ENCODE measurements at regions not wholly inside any gene's neighbourhood (a gene's known extent, or its start where the extent isn't known, plus 50 kb on each side); places are given as distances from the start of the nearest gene placed in this dataset.

DNA sequence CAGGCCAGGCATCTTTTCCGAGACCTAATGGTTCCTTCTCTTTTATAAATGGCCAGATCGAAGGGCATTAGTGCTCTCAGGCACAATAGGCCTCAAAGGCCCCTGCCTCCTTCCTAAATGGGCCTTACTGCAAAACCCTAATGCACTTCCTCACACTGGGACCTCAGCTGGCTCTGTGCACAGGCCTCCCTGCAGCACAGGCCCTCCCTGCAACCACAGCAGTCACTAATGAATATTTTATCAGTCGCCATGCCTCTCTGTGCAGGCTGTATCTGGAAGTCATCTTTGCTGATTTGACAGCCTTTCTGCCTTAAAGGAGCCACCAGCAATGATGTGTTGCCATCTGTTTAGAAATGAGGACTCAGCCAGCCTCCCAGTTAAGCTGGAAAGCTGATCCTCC, 54.9 kb upstream of the SDK1 start:
- H3K36me3 Mint-ChIP-seq (ENCODE audit: unreplicated experiment) = no peaks in the 10 kb centered on the region
- no peak for DNase-seq (ENCODE audit: extremely low spot score, unreplicated experiment)
- TF ChIP-seq, protein P1, sequence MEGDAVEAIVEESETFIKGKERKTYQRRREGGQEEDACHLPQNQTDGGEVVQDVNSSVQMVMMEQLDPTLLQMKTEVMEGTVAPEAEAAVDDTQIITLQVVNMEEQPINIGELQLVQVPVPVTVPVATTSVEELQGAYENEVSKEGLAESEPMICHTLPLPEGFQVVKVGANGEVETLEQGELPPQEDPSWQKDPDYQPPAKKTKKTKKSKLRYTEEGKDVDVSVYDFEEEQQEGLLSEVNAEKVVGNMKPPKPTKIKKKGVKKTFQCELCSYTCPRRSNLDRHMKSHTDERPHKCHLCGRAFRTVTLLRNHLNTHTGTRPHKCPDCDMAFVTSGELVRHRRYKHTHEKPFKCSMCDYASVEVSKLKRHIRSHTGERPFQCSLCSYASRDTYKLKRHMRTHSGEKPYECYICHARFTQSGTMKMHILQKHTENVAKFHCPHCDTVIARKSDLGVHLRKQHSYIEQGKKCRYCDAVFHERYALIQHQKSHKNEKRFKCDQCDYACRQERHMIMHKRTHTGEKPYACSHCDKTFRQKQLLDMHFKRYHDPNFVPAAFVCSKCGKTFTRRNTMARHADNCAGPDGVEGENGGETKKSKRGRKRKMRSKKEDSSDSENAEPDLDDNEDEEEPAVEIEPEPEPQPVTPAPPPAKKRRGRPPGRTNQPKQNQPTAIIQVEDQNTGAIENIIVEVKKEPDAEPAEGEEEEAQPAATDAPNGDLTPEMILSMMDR (IDR thresholded peaks at IDR 0.05) = no peak
- peaks cover 4% of the 10 kb centered on the region for H3K27me3 Mint-ChIP-seq (ENCODE audit: unreplicated experiment)
- no peak overlapping the region for H3K4me3 Mint-ChIP-seq (ENCODE audit: unreplicated experiment)
- H3K27ac Mint-ChIP-seq (ENCODE audit: unreplicated experiment) = no peak overlapping the region
- H3K4me1 Mint-ChIP-seq (ENCODE audit: unreplicated experiment) = peaks cover 18% of the 10 kb centered on the region
- H3K9me3 Mint-ChIP-seq (ENCODE audit: unreplicated experiment) = peaks cover 10% of the 10 kb centered on the region

DNA sequence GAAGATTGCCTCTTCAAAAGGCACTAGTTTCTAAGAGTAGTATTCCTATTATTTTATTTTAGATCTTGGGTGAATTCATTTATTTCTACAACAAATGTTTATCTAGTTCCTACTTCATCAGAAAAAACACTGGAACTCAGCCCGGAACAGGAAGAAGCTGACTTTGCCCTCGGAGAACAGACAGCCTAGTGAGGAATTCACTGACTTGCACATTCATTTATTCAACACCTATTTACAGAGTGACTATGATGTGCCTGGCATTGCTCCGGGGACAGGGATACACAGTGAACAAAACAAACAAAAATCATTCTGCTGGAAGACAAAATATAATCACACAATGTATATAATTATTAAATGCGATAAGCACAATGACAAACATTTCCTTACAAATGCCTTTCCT, 54.4 kb upstream of the SDK1 start:
- Mint-ChIP-seq H3K27me3 (ENCODE audit: unreplicated experiment) (peaks cover 6% of the 10 kb centered on the region), H3K27ac (ENCODE audit: unreplicated experiment) (no peak overlapping the region), H3K4me3 (ENCODE audit: unreplicated experiment) (no peak overlapping the region), H3K4me1 (ENCODE audit: unreplicated experiment) (peaks cover 18% of the 10 kb centered on the region), H3K9me3 (ENCODE audit: unreplicated experiment) (peaks cover 10% of the 10 kb centered on the region), H3K36me3 (ENCODE audit: unreplicated experiment) (no peaks in the 10 kb centered on the region)
- DNase-seq (ENCODE audit: extremely low spot score, unreplicated experiment) = no peak
- TF ChIP-seq, protein P1 (IDR thresholded peaks at IDR 0.05) = no peak

DNA sequence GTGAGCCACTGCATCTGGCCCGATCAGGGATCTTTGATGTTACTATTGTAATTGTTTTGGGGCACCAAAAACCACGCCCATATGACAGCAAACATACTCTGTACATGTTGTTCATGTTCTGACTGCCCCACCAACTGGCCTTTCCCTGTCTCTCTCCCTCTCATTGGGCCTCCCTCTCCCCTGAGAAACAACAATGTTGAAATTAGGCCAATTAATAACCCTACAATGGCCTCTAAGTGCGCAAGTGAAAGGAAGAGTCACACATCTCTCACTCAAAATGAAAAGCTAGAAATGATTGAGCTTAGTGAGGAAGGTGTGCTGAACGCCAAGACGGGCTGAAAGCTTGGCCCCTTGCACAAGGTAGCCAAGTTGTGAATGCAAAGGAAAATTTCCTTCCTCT, 50.3 kb upstream of the SDK1 start:
- no peak for DNase-seq (ENCODE audit: extremely low spot score, unreplicated experiment)
- no peaks in the 10 kb centered on the region for H3K36me3 Mint-ChIP-seq (ENCODE audit: unreplicated experiment)
- no peak overlapping the region for H3K27ac Mint-ChIP-seq (ENCODE audit: unreplicated experiment)
- TF ChIP-seq, protein P1 (IDR thresholded peaks at IDR 0.05) = no peak
- H3K4me1 Mint-ChIP-seq (ENCODE audit: unreplicated experiment) = peaks cover 3% of the 10 kb centered on the region
- peaks cover 24% of the 10 kb centered on the region for H3K27me3 Mint-ChIP-seq (ENCODE audit: unreplicated experiment)
- peaks cover 14% of the 10 kb centered on the region for H3K9me3 Mint-ChIP-seq (ENCODE audit: unreplicated experiment)
- no peak overlapping the region for H3K4me3 Mint-ChIP-seq (ENCODE audit: unreplicated experiment)
